Kidney (tissue), 13 donors: ENCODE measurements at regions not wholly inside any gene's neighbourhood (a gene's known extent, or its start where the extent isn't known, plus 50 kb on each side); places are given as distances from the start of the nearest gene placed in this dataset.

Experiments
- DNase-seq, 5 donors: peaks; one replicate each; pipeline ENCODE4 v3.0.0-alpha.2; 2013 to 2020
- FAIRE-seq: peaks from 2 replicates; lab custom pipeline; 2012; peaks lifted over from hg19 to GRCh38; lab: Jason Lieb, UNC
- H3K27ac ChIP-seq, 2 donors: one replicate each; pipeline ENCODE4 v1.7.0; 2013; ENCODE audit warnings: low read depth in 2 of 2, low read length in 2 of 2, inconsistent platforms in 1 of 2
- H3K27me3 ChIP-seq: one replicate; pipeline ENCODE4 v1.7.1; 2013; ENCODE audit warnings: low read length, inconsistent platforms; ENCODE audit not compliant: control insufficient read depth, insufficient read depth
- H3K36me3 ChIP-seq, 3 donors: one replicate each; pipeline versions ENCODE4 v1.7.0 to v1.7.1; 2013; ENCODE audit warnings: low read length in 3 of 3, control low read depth in 1 of 3, inconsistent platforms in 1 of 3; ENCODE audit not compliant: insufficient read depth in 3 of 3, control insufficient read depth in 2 of 3
- H3K4me1 ChIP-seq, 3 donors: one replicate each; pipeline versions ENCODE4 v1.7.0 to v1.7.1; 2013; ENCODE audit warnings: low read length in 3 of 3, inconsistent platforms in 1 of 3, low read depth in 1 of 3; ENCODE audit not compliant: control insufficient read depth in 2 of 3, insufficient read depth in 2 of 3
- H3K4me3 ChIP-seq, 3 donors: one replicate each; pipeline versions ENCODE4 v1.7.0 to v1.8.1; 2013; ENCODE audit warnings: low read length in 3 of 3, control low read depth in 1 of 3, inconsistent platforms in 1 of 3
- H3K9ac ChIP-seq, 3 donors: one replicate each; pipeline versions ENCODE4 v1.7.0 to v1.7.1; 2013; ENCODE audit warnings: low read length in 3 of 3, control low read depth in 1 of 3, inconsistent platforms in 1 of 3
- H3K9me3 ChIP-seq, 3 donors: one replicate each; pipeline versions ENCODE4 v1.7.0 to v1.7.1; 2013; ENCODE audit warnings: low read length in 3 of 3, control low read depth in 1 of 3, inconsistent platforms in 1 of 3; ENCODE audit not compliant: control insufficient read depth in 2 of 3, insufficient read depth in 1 of 3
- intact Hi-C: fragments of 100-400 bp; cut with DNase I; formaldehyde crosslinking; loops from one replicate; pipeline ENCODE4 v1.11.1; 2022
- TF ChIP-seq, protein P1 (sequence below): IDR thresholded peaks from 3 replicates; pipeline ENCODE4 v1.5.1; 2012; ENCODE audit warnings: mild to moderate bottlenecking, moderate library complexity, borderline replicate concordance; ENCODE audit not compliant: insufficient read depth; ENCODE audit errors: extremely low read depth
- donor health status: control.
- donor health status: control.
- donor health status: control.
- donor health status: control.
- donor health status: control.
- donor health status: DM: yes; HTN: yes; CAD: no.
- donor health status: Normal renal cell carcinoma (clear cell type).

DNA sequence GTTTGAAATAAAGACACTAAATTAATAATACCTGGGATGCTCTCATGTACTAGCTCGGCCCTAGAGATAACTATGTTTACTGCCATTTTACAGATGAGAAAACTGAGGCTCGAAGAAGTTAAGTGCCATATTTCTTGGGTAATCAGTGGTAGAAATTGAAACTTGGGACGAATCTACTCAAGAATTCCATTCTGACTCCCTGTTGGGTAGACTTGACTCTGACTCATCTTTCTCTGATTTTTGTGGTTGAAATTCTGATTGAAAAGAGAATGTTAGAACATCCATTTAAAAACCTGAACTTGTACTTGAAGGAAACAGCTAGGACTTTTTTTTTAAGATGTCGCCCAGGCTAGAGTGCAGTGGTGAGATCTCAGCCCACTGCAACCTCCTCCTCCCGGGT lies 50.1 kb upstream of the NSUN7 start:
- no peak for FAIRE-seq
- TF ChIP-seq, protein P1, sequence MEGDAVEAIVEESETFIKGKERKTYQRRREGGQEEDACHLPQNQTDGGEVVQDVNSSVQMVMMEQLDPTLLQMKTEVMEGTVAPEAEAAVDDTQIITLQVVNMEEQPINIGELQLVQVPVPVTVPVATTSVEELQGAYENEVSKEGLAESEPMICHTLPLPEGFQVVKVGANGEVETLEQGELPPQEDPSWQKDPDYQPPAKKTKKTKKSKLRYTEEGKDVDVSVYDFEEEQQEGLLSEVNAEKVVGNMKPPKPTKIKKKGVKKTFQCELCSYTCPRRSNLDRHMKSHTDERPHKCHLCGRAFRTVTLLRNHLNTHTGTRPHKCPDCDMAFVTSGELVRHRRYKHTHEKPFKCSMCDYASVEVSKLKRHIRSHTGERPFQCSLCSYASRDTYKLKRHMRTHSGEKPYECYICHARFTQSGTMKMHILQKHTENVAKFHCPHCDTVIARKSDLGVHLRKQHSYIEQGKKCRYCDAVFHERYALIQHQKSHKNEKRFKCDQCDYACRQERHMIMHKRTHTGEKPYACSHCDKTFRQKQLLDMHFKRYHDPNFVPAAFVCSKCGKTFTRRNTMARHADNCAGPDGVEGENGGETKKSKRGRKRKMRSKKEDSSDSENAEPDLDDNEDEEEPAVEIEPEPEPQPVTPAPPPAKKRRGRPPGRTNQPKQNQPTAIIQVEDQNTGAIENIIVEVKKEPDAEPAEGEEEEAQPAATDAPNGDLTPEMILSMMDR, result no peak
- no peak for DNase-seq
- Histone ChIP-seq H3K9me3 (no peaks in the 10 kb centered on the region), H3K27ac (no peak overlapping the region), H3K27me3 (no peaks in the 10 kb centered on the region), H3K4me3 (no peak overlapping the region), H3K4me1 (peaks cover 0 to 5% (median 0%) of the 10 kb centered on the region in 3 donors), H3K36me3 (no peaks in the 10 kb centered on the region), H3K9ac (no peak overlapping the region)
- intact Hi-C loops, result no loop called here
